ENCODE measurements at regions not wholly inside any gene's neighbourhood (a gene's known extent, or its start where the extent isn't known, plus 50 kb on each side); places are given as distances from the start of the nearest gene placed in this dataset.

DNA sequence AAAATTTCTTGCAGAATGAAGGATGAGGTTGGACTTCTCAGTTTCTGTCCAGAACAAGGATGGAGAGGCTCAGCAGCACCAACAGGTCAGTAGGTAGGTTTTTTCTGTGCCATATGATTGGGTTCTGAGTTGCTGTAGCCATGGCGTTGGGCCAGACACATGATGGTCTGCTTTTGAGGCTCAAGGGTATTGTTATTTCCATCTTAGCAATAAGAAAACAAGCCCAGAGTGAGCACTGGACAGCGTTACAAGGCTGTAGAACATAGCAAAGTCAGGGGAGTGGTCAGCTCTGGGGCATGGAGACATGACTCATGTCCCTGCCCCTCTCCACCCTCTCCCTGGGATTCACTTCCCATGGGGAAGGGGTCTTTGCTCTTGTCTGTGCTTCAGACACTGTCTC is 137.6 kb upstream of the TOPAZ1 start:
- DNase-seq = no peak

DNA sequence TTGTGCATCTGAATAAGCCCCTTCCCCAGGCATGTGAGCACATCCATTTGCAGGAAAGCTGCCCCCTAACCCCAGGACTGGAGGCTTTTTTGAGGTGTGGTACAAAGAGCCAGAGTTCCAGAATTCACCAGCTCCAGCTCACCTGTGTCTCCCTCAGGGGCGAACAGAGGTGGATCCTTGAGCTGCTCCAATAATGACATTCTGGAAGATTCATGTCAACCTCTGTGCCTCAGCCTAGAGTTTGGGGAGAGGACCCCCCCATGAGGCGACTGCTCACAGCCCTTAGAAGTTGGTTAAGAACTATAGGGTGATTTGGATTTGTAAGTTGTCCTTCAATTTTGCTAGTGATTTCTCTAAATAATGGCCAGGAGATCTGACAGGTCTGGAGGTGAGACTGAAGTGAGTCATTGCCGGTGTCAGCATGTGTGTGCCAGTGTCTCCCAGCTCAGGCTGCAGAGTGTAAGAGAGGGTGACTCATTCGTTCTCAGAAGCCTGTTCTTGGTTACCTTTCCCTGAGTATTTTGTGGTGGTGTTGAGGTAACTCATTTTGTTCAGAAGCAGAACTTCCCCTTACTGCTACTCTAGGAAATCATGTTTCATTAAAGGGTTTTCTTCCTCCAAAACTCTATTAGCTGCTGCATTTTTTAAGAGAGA is 136.9 kb upstream of the TOPAZ1 start:
- no peak for DNase-seq

DNA sequence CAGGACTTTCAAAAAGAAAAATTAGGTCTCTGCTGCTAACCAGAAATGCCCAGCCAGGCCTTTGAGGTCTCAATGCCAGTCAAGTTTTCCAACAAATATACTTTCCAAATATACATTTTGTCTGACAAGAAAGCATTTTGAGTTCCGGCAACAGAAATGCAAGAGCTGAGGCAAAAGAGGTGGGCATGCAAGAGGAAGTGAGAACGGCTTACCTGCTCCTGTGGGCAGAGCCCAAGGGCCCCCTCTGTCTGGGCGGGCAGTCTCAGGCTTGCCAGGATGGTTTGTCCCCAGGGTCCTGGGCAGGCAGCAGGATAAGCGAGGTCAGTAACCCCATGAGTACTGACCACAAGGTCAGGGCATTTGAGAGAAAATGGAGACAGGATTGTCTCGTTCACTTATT is 136.1 kb upstream of the TOPAZ1 start:
- DNase-seq = no peak

DNA sequence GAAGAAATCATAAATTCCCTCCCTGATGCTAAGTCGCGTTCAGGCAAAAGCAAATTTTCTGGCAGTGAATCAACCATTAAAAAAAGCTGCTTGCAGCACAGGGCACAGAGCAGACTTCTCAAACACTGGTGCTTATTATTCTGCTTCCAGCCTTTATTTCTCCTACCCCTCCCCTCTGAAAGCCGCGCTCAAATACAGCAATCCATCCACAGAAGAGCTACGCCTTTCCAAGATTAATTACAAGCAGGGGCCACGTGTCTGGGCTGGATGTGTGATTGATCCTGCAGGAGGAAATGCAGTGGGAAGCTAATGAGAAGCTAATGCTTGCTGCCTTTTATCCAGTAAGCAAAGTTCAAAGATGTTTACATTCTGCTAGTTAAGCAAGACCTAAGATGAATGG is 134.9 kb upstream of the TOPAZ1 start:
- DNase-seq = no peak

DNA sequence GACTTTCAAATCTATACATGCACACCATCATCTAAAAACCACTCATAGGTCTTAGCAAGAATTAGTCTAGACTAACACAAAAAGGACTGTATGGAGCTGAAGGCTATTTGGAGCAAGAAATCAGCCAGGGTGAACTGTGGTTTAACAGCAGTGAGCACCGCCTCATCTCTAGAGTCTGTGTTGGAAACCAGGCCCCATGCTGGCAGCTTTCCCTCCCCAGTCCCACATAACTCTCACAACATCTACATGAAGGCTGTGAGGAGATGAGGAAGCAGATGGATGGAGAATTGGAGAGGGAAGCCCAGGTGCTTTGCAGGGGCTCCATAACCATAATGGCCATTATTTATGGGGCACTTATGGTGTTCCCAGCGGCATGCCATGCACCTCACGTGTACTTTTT is 133.2 kb upstream of the TOPAZ1 start:
- DNase-seq = no peak

DNA sequence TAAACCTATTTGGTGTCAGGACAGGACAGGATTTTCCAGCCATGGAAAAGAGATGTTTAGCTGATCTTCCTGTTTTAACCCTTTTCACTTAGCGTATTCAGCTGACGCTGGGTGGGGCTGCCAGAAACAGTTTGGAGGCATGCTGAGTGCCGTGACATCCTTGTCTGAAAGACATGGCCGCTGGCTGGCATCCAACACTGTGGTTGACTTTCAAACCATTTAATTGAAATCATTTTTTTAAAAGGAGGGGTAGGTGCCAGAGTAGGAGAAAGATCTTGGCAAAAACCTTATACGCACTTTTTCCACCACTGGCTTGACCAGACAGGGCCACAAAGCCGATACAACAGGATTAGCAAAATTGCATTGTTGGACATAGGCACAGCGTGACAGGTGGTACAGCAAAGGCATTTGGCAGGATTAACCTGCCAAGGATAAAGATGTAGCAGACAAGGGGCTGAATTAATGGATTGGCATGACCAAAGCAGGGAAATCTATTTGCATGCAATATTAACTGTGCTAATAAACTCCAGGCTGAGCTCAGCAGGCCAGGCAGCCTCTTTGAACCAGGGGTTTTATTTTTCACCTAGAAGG is 131.8 kb upstream of the TOPAZ1 start:
- DNase-seq = no peak

DNA sequence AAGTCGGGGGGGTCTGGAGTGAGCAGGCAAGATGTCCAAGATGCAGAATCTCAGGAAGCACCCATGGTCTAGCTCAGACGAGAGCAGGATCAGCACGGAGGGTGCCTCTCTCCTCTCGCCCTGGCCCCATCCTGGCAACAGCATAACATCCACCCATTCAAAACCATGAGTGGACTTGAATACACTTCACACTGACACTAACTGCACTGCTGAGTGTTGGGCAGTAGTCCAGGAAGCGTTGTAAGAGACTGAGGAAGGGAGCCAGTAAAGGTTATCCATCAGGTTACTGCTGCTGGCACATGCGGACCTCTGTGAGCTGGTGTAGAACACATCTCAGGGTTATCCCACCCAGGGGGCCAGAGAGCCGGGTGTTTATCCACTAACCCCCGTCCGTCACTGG is 131.0 kb upstream of the TOPAZ1 start:
- DNase-seq = no peak

DNA sequence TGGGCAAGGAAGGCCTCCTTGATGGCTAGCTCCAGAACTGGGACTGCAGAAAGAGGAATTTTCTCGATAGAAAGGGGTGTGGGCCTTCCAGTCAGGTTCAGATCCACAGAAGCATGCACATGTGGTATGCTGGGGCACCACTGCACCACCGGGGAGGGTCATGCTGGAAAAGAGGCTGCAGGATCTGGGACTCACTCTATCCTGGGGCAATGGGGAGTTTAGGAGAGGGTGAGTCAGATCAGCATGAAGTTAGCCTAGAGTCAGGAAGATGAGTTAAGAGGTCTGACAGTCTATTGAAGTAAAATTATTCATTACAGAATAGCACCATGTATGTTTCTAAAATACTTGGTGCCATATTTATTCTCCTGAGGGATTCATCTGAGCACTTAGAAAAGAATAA is 130.2 kb upstream of the TOPAZ1 start:
- no peak for DNase-seq

DNA sequence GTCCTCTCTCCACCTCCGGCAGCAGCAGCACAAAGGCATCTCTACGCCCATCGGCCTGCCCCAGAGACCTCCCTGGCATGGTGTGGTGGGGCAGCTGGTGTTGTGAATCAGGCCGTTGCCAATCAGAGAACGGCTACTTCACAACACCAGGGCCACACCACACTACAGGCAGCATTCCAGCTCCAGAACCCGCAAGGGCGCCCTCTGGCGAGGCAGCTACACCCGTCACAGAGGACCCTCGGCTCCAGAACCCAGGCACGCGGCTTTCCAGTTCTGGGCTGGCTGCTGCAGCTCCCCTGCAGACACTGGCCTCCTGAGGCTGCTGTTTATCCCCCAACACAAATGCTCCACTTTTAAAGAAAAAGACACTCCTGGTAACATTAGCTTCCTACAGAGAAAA is 127.5 kb upstream of the TOPAZ1 start:
- peak; percentile 29 for DNase-seq

DNA sequence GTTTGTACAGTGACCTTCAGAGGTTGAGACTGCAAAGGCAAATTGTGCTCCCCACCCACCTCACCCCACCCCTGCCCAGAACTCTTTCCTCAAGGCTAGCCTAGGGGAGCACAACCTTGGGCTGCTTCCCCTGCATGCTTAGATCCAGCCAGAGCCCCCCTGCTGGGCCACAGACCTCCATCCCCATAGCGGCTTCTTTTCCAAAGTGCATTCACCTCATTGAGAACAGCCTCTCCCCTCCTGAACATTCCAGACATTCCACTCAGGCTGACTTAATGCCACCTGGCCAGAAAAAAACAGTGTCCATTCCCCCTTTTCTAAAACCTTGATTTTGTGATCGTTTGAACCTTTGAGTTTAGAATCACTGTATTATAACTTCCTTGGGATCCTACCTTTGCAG is 124.4 kb upstream of the TOPAZ1 start:
- DNase-seq = no peak

DNA sequence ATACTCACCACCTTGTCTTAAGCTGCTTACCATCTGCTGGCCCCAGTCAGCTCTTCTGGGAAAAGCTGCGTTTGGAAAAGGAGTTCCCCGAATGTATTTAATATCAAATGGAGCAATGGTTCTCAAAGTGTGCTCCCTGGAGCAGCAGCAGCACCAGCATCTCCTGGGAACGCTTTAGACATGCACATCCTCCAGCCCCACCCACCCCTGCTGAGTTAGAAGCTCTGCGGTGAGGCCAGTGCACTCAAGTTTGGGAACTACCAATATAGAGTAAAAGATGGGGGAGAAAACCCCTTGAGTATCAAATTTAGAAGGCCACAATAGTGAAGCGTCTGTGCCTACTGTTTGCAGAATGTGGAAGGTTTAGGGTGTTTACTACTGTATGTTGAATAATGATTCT is 124.0 kb upstream of the TOPAZ1 start:
- DNase-seq = no peak

DNA sequence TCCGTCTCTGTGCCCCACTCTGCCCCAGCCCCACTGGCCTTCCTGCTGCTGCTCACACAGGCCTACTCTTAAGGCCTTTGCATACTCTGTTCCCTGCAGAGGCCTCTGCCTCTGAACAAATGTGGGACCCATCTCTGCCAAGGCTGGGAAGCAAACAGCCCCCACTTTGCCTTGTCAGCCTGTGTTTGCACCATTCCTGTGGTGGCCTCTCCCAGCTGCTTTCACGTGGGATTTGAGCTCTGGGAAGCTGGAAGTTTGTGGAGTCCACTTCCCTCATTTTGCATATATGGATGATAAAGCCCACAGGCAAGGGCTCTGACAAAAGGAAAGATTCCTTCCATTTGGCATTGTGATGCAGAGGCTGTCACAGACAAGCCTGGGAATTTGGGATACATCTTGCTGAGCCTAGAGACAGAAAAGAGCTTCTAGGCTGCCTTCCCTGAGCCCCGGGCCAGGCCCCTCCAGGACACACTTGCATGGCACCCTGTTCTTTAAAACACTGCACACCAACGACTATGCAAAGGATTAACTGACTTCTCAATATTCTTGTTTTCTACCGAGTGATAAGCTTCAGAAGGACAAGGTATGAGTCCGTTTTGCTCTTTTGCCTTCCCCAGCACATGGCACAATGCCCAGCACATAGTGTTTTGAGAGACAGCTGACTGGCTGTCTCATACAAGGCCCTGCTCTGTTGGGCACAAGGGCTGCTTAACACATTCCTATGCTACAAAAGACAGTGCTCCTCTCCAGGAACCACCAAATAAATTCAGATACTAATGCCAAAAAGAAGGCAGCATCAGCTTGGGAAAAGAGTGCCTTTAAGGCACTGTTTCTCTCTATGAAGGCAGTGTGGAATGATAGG is 120.7 kb upstream of the TOPAZ1 start:
- DNase-seq = no peak

DNA sequence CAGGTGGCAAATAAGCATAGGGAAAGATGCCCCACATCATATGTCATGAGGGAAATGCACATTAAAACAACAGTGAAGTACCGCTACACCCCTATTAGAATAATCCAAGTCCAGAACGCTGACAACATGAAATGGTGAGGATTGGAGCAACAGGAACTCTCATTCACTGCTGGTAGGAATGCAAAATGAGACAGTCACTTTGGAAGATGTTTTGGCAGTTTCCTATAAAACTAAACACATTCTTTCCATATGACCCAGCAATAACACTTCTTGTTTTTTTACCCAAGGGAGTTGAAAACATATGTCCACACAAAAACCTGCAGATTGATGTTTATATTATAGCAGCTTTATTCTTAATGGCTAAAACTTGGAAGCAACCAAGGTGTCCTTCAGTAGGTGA is 116.4 kb upstream of the TOPAZ1 start:
- no peak for DNase-seq

DNA sequence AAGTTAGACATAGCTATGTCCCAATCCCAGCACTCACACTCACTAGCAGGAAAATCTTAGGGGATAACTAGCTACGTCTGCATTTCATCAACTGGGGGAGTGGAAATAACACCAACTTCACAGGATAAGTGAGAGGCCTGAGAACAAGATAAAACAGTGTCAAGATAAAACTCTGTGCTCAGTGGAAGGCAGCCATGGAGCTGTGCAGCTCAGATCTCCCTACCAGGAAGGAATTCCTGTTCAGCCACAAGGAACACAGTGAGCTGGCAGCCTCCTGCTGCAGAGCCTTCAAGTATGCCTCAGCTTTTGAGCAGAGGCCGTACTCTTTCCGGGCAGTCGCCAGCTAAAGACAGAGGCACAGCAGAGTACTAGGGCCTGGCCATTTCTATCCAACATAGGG is 115.8 kb upstream of the TOPAZ1 start:
- no peak for DNase-seq

DNA sequence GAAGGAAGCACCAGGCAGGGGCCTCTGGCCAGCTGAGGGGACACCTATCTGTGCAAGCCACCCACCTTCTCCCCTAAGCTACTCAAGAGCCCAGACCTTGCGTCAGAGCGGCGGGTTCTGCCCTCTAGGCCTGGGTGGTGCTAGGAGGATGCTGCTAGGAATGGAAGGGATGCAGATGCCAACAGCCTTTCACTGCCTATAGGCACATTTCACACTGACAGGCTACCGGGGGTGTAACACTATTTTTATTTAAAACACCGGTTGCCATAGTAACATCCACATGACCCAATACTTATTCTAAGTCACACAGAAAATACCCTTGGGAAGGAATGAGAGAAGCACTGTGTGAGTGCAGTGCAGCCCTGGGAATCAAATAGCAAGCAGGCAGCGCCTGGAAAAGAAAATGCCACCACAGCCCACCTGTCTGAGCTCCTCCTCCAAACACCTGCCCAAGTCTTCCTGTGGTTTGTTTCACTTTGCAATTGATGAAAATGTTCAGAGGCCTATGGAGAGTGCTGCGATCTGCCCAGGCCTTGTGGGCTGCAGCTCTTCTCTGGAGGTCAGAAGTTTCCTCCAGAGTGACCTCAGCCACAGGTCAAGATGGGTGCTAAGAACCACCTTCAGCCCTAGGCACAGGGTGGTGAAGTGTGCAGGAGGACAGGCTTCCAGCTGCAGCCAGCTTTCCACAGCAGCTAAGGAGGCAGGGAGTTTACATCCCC is 113.5 kb upstream of the TOPAZ1 start:
- no peak for DNase-seq

DNA sequence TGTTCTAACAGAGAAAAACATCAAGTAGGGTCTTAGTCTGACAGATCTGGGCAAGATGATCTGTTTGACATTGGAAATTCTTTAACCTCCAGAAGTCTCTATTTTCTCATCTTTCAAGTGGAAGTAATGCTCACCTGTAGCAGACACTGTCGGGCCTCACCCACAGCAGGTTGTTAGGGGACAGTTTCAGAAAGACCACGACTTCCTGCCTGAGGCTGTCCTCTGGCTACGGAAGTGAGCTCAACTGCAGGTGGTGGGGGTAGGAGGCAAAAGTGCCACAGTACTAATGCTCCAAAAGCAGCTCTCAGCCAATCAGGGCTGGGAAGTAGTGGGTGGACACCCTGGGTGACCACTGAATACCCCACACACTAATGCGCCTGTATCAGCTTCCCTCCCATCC is 111.4 kb upstream of the TOPAZ1 start:
- no peak for DNase-seq

DNA sequence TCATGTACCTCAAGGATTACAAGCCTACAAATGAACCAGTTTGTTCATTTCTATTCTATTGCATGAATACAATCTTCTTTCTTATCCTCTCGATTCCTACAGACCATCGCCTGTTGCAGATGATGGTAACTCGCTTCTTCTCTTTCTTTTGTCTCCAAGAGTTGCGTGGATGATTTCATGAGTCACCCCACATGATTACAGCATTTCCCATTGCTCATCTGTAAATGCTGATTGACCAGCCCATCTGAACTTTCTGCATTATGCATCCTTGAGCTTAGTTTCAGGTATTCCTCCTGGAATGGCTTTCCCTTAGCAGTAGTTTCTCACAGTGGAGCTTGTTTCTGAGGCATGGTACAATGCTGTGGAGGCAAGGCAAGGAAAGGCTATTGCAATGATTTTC is 109.6 kb upstream of the TOPAZ1 start:
- DNase-seq = no peak

DNA sequence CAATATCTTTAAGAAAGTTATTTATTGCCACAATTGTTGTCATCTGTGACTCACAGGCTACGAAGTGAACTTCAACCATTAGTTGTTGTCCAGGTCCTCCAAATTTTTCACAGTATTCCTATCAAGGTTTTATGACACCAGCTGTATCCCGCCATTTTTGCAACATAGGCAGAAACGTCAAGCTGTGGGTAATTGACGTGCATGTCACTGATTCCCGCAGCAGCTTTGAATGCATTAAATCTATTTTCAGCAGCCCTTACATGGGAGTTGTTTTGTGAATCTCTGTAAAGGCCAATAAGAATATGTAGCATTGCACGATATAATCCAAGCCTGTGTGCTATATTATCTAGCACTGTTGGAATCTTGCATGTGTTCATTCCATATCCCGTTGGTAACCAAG is 109.1 kb upstream of the TOPAZ1 start:
- DNase-seq = no peak

DNA sequence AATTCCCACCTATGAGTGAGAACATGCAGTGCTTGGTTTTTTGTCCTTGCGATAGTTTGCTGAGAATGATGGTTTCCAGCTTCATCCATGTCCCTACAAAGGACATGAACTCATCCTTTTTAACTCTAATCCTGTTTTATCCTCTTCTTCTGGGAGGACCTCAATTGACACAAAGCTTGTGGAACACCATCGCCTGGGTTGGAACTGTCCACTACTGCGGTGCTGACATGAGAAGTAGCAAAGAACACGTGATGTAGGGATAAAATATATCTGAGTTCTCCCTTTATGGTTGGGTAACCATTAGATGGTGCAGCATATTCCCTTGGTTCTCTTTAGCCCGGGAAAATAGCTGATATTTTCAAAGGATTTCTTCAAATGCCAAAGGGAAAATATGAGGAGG is 105.3 kb upstream of the TOPAZ1 start:
- no peak for DNase-seq

DNA sequence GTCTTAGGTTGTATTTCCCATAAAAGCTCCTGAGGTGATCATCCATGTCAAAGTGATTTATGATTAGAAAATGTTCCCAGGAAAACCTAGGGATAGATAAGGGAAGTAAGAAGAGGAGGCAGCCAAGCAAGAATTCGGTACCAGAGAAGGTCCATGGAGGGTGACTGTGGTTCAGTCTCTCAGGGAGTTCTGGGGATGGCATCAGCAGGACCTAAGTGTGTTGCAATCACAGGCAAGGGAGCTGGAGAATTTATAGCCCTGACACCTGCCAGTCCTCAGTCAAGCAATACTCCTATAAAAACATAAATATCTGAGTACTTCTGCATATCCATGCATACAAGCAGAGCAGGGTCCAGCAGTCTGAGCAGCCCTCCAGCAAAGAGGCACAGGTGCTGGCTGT is 95.6 kb upstream of the TOPAZ1 start:
- no peak for DNase-seq

DNA sequence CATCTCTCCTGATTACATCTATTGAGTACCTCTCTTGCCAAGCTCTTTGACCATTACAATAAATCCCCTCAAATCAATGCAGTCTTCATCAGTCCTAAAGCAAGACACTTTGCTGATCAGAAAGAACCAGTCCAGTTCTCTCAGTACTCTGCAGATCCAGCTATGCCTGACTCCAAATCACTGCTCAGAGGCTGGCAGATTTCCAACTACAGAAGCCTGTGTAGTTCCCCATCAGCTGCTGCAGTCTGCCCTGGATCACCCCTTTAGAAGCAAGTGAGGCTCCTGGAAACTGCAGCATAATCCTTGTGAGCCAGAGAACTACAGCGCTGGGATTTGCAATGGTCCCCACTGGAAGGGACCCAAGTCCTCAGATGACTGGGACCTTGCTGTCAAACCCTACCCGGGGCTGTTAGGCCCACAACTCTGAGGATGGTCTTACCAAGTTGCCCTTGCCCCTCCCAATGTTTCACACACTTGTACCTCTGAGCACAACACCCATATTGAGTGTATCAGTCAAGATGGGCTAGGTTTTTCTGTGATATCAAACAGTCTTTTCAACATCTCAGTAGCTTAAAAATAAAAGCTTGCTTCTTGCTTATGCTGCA is 81.9 kb upstream of the TOPAZ1 start:
- no peak for DNase-seq

DNA sequence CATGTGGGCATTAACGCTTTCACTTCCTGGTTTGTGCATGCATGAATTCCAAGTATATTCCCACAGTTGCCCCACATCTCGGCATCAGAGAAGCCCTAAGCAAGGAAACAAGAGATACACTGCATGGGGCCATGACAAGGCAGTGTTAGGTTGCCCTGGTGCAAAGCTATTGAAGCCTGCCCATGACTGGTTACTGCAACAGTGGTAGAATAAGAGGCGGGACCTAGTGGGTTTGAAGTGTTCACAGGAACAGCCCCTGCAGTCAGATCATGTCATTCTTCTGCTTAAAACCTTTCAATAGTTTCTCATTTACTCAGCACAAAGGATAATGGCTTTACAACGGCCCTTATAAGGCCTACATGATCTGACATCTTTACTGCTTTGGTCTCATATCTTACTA is 80.9 kb upstream of the TOPAZ1 start:
- no peak for DNase-seq

DNA sequence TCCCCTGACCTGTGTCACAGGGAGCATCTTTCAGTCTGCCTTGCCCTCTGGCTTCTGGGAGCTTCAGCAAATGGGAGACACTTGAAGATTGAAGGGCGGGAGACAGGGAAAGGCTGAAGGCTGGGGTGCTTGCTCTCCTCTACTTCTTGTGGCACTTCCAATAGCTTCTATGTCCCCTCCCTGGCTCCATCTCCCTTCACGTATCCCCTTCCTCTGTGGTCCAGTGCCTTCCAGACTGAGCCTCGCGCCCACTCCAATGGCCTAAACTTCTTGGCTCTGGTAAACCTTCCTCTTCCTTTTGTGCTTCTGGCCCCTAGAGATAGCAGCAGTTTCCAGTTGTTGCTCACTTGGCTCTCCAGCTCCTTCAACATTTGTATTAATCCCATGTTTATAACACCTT is 69.8 kb upstream of the TOPAZ1 start:
- DNase-seq = no peak
